H4 (cell line): ENCODE measurements at regions not wholly inside any gene's neighbourhood (a gene's known extent, or its start where the extent isn't known, plus 50 kb on each side); places are given as distances from the start of the nearest gene placed in this dataset.

Experiments used
- DNase-seq: peaks from one replicate; pipeline ENCODE4 v3.0.0-alpha.2; 2015; ENCODE audit warnings: low spot score

- DNase-seq, result no peak
Measured at GRCh38 chr4:141921293-141921692, 284.9 kb downstream of the IL15 start.

GRCh38 chr4:141922236-141922635 lies 285.9 kb downstream of the IL15 start:
- no peak for DNase-seq

GRCh38 chr4:141926406-141926805 lies 290.0 kb downstream of the IL15 start:
- DNase-seq, result no peak

- no peak for DNase-seq
Measured at GRCh38 chr4:141932490-141932889, 296.1 kb downstream of the IL15 start.

GRCh38 chr4:141933978-141934377 lies 297.6 kb downstream of the IL15 start:
- DNase-seq, result no peak

- no peak for DNase-seq
Measured at GRCh38 chr4:141955696-141956095, 319.3 kb downstream of the IL15 start.

GRCh38 chr4:141957416-141957815 lies 321.0 kb downstream of the IL15 start:
- DNase-seq, result no peak

GRCh38 chr4:141962486-141962885 lies 326.1 kb downstream of the IL15 start:
- no peak for DNase-seq

GRCh38 chr4:141971869-141972268 lies 335.5 kb downstream of the IL15 start:
- DNase-seq, result no peak

- DNase-seq, result no peak
Measured at GRCh38 chr4:141972950-141973349, 336.6 kb downstream of the IL15 start.
